ENCODE measurements at regions not wholly inside any gene's neighbourhood (a gene's known extent, or its start where the extent isn't known, plus 50 kb on each side); places are given as distances from the start of the nearest gene placed in this dataset.

GRCh38 chr5:89698028-89698427, 711.5 kb downstream of the CETN3 start:
- Histone ChIP-seq H3K27me3 (ENCODE audit: control insufficient read depth, insufficient read depth, low read length) (no peaks in the 10 kb centered on the region), H3K4me3 (ENCODE audit: low read depth in 2 of 2, low read length in 2 of 2) (no peak overlapping the region), H3K9me3 (ENCODE audit: control insufficient read depth, insufficient read depth, low read depth, low read length) (no peaks in the 10 kb centered on the region), H3K36me3 (ENCODE audit: control insufficient read depth, insufficient read depth, low read length) (no peaks in the 10 kb centered on the region), H3K4me1 (ENCODE audit: control insufficient read depth, insufficient read depth, low read length) (no peaks in the 10 kb centered on the region), H3K27ac (ENCODE audit: low read length) (no peak overlapping the region)
- ChIA-PET POLR2A (no interaction called here), CTCF (no interaction called here)
- in situ Hi-C loops (cut with HindIII; ENCODE audit: low pct_unique_long_range_greater_than_20kb, low sequenced_read_pairs) = no loop called here
- intact Hi-C loops (cut with micrococcal nuclease; ENCODE audit: unreplicated experiment) = no loop called here
- ATAC-seq (no peak), DNase-seq (ENCODE audit: low read depth, low spot score) (no peak)
- BruUV-seq (replicated peaks) = no TSS peak
- no peak for TF ChIP-seq POLR2AphosphoS5 (IDR thresholded peaks at IDR 0.05; ENCODE audit: low read depth, low read length)
- TF ChIP-seq CTCF (IDR thresholded peaks at IDR 0.05) = no peak

- DNase-seq (ENCODE audit: low read depth, low spot score) = no peak
- in situ Hi-C loops (cut with HindIII; ENCODE audit: low pct_unique_long_range_greater_than_20kb, low sequenced_read_pairs) = no loop called here
- CTCF ChIA-PET = no interaction called here
- Histone ChIP-seq H3K4me1 (ENCODE audit: control insufficient read depth, insufficient read depth, low read length) (no peaks in the 10 kb centered on the region), H3K27ac (ENCODE audit: low read length) (no peak overlapping the region), H3K27me3 (ENCODE audit: control insufficient read depth, insufficient read depth, low read length) (no peaks in the 10 kb centered on the region), H3K4me3 (ENCODE audit: low read depth in 2 of 2, low read length in 2 of 2) (no peak overlapping the region), H3K9me3 (ENCODE audit: control insufficient read depth, insufficient read depth, low read depth, low read length) (no peaks in the 10 kb centered on the region), H3K36me3 (ENCODE audit: control insufficient read depth, insufficient read depth, low read length) (no peaks in the 10 kb centered on the region)
- intact Hi-C loops (cut with micrococcal nuclease; ENCODE audit: unreplicated experiment) = no loop called here
- no TSS peak for BruUV-seq (replicated peaks)
- no peak for ATAC-seq
- TF ChIP-seq SIN3A (IDR thresholded peaks at IDR 0.05; ENCODE audit: borderline replicate concordance, insufficient read depth, low read depth, low read length) = no peak
- no peak for TF ChIP-seq REST (IDR thresholded peaks at IDR 0.05; ENCODE audit: insufficient read depth in 1 of 2, low read depth in 2 of 2, low read length in 1 of 2)
- TF ChIP-seq TCF7L2 (IDR thresholded peaks at IDR 0.05; ENCODE audit: low read depth, low read length) = no peak
- TF ChIP-seq CTCF (IDR thresholded peaks at IDR 0.05) = no peak
- TF ChIP-seq POLR2AphosphoS5 (IDR thresholded peaks at IDR 0.05; ENCODE audit: low read depth, low read length) = no peak
- POLR2A ChIA-PET = no interaction called here
These were observed 712.0 kb downstream of the CETN3 start for GRCh38 chr5:89697581-89697980.

GRCh38 chr5:89695371-89695770, 714.2 kb downstream of the CETN3 start:
- CTCF ChIA-PET = no interaction called here

More at GRCh38 chr5:89695371-89695770, 714.2 kb downstream of the CETN3 start:
- no peak overlapping the region for H3K4me3 ChIP-seq (ENCODE audit: low read depth in 2 of 2, low read length in 2 of 2)
- no peaks in the 10 kb centered on the region for H3K36me3 ChIP-seq (ENCODE audit: control insufficient read depth, insufficient read depth, low read length)
- no peak for TF ChIP-seq TCF7L2 (IDR thresholded peaks at IDR 0.05; ENCODE audit: low read depth, low read length)
- no peak for TF ChIP-seq SIN3A (IDR thresholded peaks at IDR 0.05; ENCODE audit: borderline replicate concordance, insufficient read depth, low read depth, low read length)
- TF ChIP-seq CTCF (IDR thresholded peaks at IDR 0.05) = no peak
- TF ChIP-seq POLR2AphosphoS5 (IDR thresholded peaks at IDR 0.05; ENCODE audit: low read depth, low read length) = no peak
- no peak for TF ChIP-seq REST (IDR thresholded peaks at IDR 0.05; ENCODE audit: insufficient read depth in 1 of 2, low read depth in 2 of 2, low read length in 1 of 2)
- H3K9me3 ChIP-seq (ENCODE audit: control insufficient read depth, insufficient read depth, low read depth, low read length) = no peaks in the 10 kb centered on the region
- H3K27ac ChIP-seq (ENCODE audit: low read length) = no peak overlapping the region
- H3K27me3 ChIP-seq (ENCODE audit: control insufficient read depth, insufficient read depth, low read length) = no peaks in the 10 kb centered on the region
- no TSS peak for BruUV-seq (replicated peaks)
- in situ Hi-C loops (cut with HindIII; ENCODE audit: low pct_unique_long_range_greater_than_20kb, low sequenced_read_pairs) = no loop called here
- ATAC-seq = no peak
- no peaks in the 10 kb centered on the region for H3K4me1 ChIP-seq (ENCODE audit: control insufficient read depth, insufficient read depth, low read length)
- intact Hi-C loops (cut with micrococcal nuclease; ENCODE audit: unreplicated experiment) = no loop called here
- DNase-seq (ENCODE audit: low read depth, low spot score) = no peak
- POLR2A ChIA-PET = no interaction called here
